Hindlimb muscle (tissue), 1 donor: ENCODE measurements at regions not wholly inside any gene's neighbourhood (a gene's known extent, or its start where the extent isn't known, plus 50 kb on each side); places are given as distances from the start of the nearest gene placed in this dataset.

Experiments
- DNase-seq: peaks from one replicate; pipeline ENCODE4 v3.0.0-alpha.2; 2013

DNA sequence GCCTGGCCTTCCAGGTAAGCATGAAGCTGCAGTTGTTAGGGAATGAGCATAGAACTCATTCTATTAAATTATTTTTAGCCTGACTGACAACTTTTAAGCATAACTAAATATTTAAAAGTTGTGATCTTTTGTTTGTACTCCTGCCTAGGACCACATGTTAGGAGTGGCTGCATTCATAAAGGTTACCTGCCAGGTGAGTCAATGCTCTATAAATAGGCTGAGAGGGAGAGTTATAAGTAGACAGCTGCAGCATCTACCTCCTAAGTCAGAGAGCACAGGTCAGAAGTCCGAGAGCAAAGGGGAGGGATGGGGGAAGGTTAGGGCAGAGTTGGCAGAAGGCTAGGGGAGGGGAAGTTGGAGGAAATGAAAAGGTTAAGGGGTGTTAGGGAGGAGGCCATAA is 292.4 kb upstream of the TLE4 start:
- DNase-seq: no peak

DNA sequence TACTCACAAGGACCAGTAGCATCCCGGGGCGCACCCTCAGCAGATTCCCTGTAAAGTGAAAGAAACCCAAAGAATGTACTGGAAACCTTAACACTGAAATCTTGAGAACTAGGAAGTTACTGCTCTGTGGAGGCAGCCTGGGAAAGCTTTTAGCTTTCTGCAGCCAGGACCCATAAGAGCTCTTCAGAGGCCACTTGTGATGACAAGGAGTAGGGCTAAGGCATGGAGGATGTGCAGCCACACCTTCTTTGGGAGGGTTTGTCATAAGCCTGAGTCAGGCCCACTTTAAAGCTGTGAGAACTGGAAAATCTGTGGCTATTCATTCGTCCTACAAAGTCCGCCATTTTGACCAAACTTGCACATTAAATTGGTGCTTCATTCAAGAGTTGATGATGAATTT is 291.1 kb upstream of the TLE4 start:
- DNase-seq: no peak

DNA sequence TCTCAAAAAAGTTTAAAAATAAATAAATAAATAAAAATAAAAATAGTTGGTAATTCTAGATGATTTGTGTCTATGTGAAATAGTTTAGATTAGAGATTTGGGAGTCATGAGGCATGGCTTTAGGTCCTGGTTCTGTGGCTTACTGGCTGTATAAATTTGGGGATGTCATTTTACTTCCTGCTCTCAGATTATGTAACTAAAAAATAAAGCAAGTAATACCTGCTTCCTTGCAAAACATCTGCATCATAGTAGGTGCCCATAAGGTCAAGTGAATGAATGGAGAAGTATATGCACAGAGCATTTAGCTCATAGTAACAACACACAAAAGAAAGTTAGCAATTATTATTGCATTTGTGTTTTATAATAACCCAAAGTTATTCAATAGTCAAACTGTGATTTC is 287.7 kb upstream of the TLE4 start:
- DNase-seq: no peak

DNA sequence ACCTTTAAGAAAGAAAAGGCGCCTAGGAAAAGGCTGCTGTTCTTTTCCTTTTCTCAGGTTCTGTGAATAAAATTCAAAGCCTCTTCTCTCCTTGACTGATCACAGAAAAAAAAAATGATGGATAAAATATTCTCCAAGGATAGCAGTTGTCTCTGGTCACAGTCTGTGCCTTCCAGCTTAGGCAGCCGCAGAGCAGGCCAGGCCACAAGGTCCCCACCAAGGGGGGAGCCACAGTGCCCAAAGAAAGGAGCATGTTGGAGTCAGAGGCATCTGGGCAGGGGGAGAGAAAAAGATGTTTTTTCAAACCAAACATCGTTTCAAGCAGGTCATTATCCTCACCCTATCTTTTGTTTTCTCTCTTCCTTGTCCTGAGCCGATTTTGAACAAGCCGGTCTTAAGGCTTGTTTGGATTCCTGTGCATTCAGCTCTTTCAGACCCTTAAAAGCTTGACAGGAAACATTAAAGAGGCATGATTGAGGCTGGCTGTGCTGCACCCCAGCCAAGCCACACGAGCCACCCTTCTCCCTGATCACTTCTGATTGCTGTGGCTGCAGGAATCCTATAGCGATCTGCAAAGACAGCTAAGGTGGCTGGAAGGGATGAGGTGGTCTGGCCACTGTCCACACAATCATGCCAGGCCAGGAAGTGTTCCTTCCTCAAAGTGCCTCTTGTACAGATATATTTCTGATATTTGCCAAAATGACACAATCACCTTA is 284.6 kb upstream of the TLE4 start:
- DNase-seq: no peak

DNA sequence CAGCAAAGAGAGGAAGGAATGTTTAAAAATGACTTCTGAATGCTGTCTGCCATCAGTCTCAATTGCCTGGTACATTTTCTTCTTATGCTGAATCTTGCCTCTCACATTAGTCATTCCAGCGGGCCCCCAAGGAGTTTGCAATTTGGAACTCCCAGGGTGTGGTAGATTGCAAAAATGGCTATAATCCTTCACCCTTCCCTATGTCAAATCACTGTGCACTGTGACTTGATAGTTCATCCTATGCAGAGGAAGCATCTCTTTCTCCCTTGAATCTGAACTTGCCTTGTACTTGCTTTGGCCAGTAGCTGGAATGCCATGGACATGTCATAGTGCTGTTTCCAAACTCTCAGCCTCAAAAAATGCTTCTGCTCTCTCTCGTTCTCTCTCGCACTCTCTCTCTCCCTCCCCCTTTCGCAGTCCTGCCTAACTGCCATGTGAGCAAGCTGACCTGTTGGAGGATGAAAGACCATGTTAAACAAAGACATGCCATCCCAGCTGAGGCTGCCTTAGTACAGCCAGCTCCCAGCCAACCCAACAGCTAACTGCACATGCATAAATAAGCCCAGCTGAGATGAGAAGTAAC is 284.0 kb upstream of the TLE4 start:
- DNase-seq: no peak

DNA sequence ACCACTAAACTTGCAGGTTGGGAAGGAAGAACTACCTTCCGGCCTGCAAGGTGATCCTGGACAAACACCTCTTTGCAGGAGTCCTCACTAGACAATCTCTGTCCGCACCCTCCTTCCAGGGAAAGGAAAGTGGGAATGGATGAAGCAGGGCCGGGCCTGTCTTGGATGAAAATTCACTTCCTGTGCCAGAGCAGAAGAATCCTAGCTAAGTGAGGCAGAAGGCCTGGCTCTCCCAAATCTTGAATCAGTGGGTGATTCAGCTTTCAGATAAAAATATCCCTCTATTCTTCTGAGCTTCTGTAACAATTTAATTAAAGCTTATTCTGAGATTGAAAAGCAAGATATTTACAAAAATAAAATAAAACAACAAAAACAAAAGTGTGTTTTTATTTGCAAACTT is 281.9 kb upstream of the TLE4 start:
- no peak for DNase-seq

DNA sequence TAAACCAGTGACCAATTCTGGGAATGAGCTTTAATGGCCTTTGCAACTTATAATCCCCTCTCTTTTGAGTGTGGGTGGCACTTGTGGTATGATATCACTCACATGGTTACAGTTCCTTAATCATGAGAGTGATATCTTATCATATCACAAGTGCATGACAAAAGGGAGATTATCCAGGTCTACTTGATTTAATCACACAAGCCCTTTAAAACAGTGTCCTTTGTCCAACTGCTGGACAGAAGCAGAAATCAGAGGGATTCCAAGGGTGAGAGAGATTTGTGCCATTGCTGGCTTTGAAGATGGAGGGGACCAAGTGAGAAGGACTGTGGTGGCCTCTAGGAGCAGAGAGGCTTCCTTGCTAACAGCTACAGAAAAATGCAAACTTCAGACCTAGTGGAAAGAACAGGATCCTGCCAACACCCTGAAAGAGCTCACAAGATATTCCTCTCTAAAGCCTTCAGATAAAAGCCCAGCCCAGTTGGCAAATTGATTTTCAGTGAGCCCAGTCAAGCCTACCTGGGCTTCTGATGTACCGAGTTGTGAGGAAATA is 279.0 kb upstream of the TLE4 start:
- peak; percentile 1 for DNase-seq

DNA sequence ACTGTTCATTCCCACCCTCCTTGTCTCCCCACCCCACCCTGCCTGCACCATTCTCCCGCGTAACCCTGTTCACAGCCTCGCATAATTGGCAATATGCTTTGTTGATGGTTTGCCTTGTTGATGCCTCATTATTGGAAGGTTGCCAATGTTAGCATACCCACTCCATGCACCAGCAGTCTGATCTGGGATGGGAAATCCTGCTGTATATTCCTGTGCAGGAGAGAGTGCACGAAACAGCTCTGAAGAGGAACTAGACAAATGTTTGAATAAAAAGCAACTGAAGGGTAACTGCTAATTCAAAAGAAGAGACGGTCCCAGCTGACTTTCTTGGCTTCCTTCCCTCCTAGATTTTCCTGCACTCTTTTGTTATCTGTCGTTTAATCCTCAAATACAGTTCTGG is 271.7 kb upstream of the TLE4 start:
- peak; percentile 3 for DNase-seq

DNA sequence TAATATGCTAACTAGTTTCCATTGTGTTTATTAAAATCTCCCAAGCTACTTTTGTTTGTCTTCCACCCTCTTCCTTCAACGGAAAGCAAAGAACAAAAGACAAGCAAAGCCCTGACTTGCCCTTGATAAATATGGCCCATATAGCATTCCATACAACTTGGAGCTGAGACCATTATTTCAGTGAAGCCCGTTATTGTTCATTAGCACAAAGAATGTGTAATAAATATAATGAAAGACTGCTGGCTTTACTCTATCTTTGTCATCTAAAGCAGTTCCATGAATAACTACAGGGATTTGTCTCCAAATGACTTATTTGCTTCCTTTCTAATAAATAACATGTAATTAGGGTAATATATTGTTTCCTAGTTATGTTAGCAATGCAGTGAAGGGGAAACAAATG is 270.7 kb upstream of the TLE4 start:
- no peak for DNase-seq

DNA sequence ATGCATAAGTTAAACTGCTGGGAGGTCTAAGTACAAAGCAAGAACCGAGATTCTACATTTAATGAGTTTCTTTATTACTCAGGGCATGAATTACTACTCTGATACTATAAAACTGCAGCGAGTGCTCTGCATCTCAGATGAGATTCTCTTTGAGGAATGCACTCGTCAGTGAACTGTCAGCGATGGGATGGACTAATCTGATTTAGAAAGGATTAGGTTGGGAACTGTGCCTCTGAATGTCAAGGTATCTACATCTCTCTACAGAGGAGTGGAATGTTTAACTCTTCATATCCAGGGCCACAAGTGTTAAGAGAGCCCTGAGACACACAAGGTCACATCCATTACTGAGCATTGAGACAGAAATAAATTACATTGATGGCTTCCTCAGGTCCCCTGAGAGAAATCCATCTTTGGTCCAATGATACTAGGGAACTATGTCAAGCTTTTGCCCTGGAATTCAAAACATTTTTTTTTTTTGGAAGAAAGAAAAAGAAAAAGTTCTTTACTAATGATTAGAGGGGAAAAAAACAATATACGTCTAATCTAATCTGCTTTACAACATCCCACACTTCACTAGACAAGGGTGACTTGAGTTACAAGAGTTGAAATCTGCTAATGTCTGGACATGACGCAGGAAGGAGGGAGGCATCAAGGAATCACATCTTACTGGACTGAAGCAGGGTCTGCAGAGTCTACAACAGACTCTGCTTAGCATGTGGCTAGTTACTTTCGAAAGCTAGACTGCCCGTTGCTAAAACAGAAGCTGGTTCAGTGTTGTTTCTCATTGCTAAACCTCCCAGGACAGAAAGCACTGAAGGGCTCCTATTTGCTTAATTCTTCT is 270.0 kb upstream of the TLE4 start:
- DNase-seq: no peak

DNA sequence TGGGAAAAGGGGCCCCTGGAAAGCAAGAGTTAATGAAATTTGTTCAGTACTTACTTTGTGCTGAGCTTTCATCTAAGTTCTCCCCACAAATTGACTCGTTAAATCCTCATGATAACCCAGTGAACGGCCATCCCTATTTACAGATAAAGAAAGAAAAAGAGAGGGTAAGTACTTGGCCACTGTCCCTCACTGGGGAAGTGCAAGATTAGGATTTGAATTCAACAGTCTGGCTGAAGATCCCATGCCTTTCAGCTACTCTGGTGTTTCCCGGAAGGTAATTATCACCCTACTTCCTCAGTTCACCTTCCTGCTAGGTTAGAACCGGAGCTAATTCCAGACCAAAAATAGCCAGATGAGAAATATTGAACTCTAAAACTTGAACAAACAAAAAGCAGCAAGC is 269.2 kb upstream of the TLE4 start:
- no peak for DNase-seq

DNA sequence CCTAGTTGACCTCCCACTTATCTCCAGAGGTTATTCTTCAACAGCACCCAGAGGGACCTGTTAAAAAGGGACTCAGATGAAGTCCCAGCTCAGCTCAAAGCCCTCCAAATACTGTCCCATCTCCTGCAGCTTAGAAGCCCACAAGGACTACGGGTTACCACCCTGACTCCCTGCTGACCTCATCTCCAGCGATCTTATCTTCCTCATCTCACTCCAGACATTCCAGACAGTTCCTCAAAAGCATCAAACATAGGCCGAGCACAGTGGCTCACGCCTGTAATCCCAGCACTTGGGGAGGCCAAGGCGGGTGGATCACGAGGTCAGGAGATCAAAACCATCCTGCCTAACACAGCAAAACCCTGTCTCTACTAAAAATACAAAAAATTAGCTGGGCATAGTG is 263.8 kb upstream of the TLE4 start:
- no peak for DNase-seq

DNA sequence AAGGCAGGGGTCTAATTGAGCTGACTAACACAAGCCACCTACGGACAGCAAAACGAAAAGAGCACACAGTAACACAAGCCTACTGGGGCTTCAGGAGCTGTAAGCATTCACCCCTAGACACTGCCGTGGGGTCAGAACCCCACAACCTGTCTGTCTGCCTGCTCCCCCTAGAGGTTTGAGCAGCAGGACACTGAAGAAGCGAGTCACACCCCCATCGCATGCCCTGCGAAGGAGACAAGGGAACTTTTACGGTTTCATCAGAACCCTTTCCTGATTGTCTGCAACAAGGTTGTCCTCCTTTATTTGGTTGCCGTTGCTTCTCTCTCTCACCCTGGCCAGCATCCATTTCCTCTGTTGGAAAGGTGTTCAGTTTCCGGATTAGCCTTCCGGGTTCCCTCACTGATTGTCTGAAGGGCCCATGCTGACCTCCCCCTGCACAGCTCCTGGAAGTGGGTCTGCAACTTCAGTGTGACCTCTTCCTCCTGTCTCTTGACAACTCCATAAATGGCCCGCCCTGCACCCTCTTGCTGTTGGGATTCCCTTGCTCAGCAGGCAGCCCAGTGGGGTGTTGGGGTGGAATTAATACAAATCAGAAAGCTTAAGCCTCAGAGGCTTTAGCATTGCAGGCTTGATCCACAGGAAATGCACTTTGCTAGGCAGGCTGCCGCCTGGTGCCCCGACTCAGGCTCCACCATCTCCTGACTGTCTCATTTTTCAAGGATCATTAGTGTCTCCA is 258.9 kb upstream of the TLE4 start:
- no peak for DNase-seq

DNA sequence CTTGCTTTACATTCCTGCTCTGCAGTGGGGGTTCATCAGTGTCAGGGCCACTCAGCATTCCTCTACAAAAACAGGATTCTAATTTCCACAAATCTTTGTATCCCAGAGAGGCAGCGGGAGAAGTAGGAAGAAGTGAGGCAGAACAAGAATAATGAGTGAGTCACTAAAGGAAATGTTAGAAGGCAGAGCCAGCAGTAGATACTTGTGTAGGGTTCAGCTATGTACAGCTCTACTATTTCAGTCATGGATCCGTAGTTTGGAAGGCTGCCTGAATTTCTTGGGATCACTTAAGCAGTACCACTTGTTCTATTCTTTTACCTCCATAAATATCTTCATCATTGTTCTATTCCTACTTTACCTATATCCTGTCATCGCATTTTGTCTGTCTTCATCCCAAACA is 246.3 kb upstream of the TLE4 start:
- DNase-seq: no peak

DNA sequence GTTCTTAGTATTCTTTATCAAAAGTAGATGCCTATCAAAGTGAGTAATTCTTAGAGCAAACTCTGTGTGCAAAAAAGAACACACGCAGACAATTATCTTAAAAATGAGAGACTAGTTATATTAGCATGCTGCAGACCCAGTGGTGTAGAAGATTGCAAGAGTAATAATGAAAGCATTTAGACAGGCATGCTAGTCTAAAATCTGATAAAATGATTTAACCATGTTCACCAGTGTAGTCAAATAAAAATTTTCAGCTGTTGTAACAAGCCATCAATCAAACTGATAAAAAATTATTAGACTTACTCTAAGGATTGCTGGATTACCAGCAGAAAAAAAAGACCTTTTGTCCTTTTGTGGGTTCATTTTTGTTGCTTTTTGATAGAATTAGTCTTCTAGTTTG is 241.9 kb upstream of the TLE4 start:
- no peak for DNase-seq

DNA sequence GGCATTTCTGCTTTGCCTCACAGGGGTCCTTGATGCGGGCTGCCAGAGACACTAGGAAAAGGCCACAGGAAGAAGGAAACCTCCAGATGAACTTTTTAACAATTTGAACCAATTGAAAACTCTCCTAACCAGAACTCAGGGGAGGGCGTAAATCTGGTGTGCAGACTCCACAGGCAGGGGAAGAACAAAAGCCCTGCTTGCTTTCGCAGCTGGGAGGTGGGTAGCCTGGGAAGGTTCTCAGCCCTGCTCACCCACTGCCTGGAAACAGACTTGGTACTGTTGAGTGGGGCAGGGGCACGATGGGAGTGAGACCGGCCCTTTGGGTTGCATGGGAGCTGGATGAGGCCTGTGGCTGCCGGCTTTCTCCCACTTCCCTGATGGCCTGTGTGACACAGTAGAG is 237.8 kb upstream of the TLE4 start:
- no peak for DNase-seq

DNA sequence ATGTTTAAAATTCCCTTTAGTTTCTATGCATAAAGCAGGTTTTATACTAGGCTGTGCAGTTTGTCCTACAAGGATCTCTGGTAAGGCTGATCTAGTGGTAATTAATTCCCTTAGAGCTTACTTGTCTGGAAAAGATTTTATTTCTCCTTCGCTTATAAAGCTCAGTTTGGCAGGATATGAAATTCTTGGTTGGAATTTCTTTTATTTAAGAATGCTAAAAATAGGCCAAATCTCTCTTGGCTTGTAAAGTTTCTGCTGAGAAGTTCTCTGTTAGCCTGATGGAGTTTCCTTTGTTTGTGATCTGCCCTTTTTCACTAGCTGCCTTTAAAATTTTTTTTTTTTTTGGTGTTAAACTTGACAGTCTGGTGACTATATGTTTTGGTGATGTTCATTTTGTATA is 237.1 kb upstream of the TLE4 start:
- DNase-seq: no peak

DNA sequence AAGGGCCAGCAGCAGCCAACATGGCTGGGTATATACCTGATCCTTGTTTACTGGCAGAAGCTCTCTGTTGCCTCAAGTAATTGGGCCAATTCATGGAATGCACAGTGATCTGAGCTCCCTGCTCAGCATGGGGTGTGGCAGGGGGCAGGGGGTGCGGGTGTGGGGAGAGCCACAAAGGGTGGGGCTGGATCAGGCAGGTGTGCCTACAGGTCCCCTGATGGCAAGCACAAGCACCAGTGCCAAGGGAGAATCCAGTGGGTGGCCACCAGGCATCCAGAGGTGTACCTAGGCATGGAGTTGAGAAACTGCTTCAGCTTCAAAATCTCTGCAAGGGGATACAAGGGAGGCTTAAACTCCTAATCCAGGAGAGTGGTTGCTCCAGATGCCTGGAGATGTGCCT is 235.8 kb upstream of the TLE4 start:
- no peak for DNase-seq

DNA sequence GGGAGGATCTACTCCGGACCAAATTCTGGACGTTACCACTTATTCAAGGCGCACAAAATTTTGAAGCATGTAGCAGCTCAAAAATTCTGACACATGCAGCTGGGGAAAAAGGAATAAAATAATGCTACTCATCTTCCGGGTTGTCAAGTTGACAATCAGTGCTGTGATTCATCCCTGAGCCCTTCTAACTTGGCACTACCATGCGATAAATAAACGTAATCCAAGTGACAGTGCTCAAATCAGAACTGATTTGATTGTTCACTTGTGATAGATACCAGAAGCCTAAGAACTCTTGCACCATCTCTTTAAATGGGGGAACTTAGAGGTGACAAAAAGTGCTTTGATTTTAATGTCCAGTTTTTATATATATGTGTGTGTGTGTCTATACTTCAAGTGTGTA is 230.2 kb upstream of the TLE4 start:
- no peak for DNase-seq

DNA sequence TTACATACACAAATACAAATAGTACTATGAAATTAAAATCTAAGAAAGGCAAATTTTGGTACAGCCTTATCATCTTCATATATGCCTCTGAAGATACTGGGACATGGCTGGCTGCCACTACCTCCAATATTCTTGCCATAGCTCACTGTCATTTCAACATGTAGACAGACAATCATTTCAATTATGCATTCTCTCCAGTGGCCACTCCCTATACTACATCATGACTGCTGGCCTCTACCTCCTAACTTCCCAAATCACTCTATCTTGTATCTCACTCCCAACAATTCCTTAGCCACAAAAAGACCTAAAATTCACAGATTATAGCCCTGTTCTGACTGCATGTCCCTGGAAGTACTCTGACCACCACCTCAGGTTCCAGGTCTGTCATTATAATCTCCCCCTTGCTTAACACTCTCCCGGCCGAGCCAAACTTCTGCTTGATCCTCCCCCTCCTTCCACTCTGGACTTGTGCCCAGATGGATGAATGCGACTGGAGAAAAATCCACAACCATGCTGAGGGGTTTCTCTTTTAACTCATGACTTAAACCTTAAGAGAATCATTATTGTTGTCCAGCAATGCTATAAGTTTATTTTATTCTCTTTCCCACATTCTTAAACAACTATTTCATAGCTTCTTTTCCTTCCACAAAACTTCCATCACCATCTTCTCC is 225.3 kb upstream of the TLE4 start:
- no peak for DNase-seq

DNA sequence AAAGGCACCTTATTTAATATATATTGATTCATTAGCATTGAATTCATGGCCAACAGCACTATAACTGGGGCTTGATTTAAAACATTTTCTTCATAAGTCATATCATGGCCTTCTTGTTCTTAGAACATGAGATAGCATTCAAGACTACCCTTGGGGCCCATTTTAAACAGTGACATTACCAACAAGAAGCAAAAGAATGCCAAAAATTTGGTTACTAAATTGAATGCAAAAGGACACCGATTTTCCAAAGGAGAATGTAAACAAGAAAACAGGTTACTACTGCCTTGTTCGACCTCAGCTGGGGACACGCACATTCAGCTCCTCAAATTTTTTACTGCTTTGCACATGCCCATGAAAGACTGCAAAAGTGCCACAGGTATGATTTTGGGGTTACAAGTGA is 219.4 kb upstream of the TLE4 start:
- DNase-seq: no peak

DNA sequence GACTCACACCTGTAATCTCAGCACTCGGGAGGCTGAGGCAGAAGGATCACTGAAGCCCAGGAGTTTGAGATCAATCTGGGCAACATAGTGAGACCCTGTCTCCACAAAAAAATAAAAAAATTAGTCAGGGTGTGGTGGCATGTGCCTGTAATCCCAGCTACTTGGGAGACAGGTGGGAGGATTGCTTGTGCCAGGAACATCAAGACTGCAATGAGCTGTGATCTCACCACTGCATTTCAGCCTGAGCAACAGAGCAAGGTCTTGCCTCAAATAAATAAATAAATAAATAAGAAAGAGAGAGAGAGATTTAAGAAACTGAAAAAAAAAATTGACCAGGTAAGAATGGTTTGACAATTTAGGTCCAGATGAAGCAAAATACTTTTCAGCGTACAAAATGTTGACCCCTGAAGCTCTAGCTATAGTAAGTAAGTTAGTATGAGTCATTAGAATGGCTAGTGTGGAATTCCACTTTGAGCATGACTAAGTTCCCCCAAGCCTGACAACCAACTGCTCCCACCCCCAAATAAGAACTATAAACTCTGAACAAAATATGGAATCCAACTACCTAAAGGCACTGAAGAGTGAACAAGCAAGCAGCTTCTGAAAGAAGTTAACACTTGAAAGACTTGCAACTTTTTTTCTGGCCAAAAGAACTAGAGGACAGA is 217.8 kb upstream of the TLE4 start:
- no peak for DNase-seq
